Spleen (tissue), 11 donors: ENCODE measurements at regions not wholly inside any gene's neighbourhood (a gene's known extent, or its start where the extent isn't known, plus 50 kb on each side); places are given as distances from the start of the nearest gene placed in this dataset.
A peak's percentile ranks its signal among the peaks of the same experiment; 100 is the strongest.

Experiments
- DNase-seq: peaks from one replicate; pipeline ENCODE4 v3.0.0-alpha.2; 2020
- H3K27ac ChIP-seq, 8 donors: fragments of 200-600 bp; sonication (generic) in 7 of 8; 1 replicate in 4 of 8; 2 replicates in 4 of 8; pipeline versions ENCODE4 v1.5.0 to v1.8.0; 2016 to 2021; ENCODE audit warnings: inconsistent platforms in 4 of 8, mild to moderate bottlenecking in 4 of 8, moderate library complexity in 1 of 8
- H3K27me3 ChIP-seq, 7 donors: fragments of 200-600 bp; sonication (generic) in 6 of 7; replicated peaks in 1 of 7; 1 replicate in 4 of 7; 2 replicates in 3 of 7; pipeline versions ENCODE4 v1.5.0 to v1.8.0; 2016 to 2021; ENCODE audit warnings: inconsistent platforms in 3 of 7, mild to moderate bottlenecking in 1 of 7
- H3K36me3 ChIP-seq, 6 donors: fragments of 200-600 bp; sonication (generic) in 5 of 6; 1 replicate in 4 of 6; 2 replicates in 2 of 6; pipeline versions ENCODE4 v1.5.0 to v1.8.0; 2016 to 2021; ENCODE audit warnings: inconsistent platforms in 2 of 6
- H3K4me1 ChIP-seq, 6 donors: fragments of 200-600 bp; sonication (generic) in 5 of 6; 1 replicate in 3 of 6; 2 replicates in 3 of 6; pipeline versions ENCODE4 v1.5.0 to v1.8.0; 2016 to 2021; ENCODE audit warnings: inconsistent platforms in 3 of 6
- H3K4me3 ChIP-seq, 8 donors: fragments of 200-600 bp; sonication (generic) in 7 of 8; 1 replicate in 4 of 8; 2 replicates in 4 of 8; pipeline versions ENCODE4 v1.5.0 to v1.8.0; 2016 to 2021; ENCODE audit warnings: inconsistent platforms in 4 of 8, mild to moderate bottlenecking in 4 of 8, moderate library complexity in 2 of 8
- H3K9me3 ChIP-seq, 8 donors: fragments of 200-600 bp; sonication (generic) in 7 of 8; 1 replicate in 4 of 8; 2 replicates in 4 of 8; pipeline versions ENCODE4 v1.5.0 to v1.8.0; 2016 to 2021; ENCODE audit warnings: inconsistent platforms in 4 of 8
- POLR2A ChIP-seq, 3 donors: fragments of 450-650 bp; IDR thresholded peaks; one replicate each; pipeline ENCODE4 v1.5.1; 2017; ENCODE audit warnings: antibody characterized with exemption in 3 of 3, mild to moderate bottlenecking in 1 of 3
- POLR2AphosphoS5 ChIP-seq, 3 donors: sonication (generic); formaldehyde crosslinking; IDR thresholded peaks; one replicate each; pipeline ENCODE4 v1.5.1; 2017; ENCODE audit warnings: antibody characterized with exemption in 3 of 3
- WGBS, 5 donors: extraction: QIAGEN DNeasy Blood & Tissue Kit in 3 of 5; methylation state at CpG; one replicate each; pipeline versions ENCODE4 v1.1.5 to v1.1.7; 2013 to 2018; 5-methylcytosine and 5-hydroxymethylcytosine counted together
- intact Hi-C: fragments of 100-400 bp; cut with DNase I; formaldehyde crosslinking; loops from one replicate; pipeline ENCODE4 v1.15.0; 2023; ENCODE audit warnings: low total_unique reads
- TF ChIP-seq, protein P1 (sequence below), 11 experiments: fragments of 200-600 bp in 7 of 11; fragments of 450-650 bp in 4 of 11; sonication (generic) in 4 of 11; IDR thresholded peaks in 8 of 11; conservative IDR thresholded peaks in 3 of 11; 1 replicate in 7 of 11; 2 replicates in 4 of 11; pipeline versions ENCODE4 v1.4.0 to v1.8.0; 2016 to 2021; ENCODE audit warnings: antibody characterized with exemption in 11 of 11, inconsistent platforms in 4 of 11, mild to moderate bottlenecking in 1 of 11
- donor health status: healthy with polysubstance abuse.
- donor health status: DM: no; HTN: no; CAD: no; lungs with moderate emphysema.
- donor health status: DM: no; HTN: no; CAD: no.
- donor health status: Bipolar disorder and iron deficiency.
- donor health status: healthy.
- donor health status: DM: no; HTN: no; CAD: no.
- donor health status: DM: yes; HTN: yes; CAD: no.

DNA sequence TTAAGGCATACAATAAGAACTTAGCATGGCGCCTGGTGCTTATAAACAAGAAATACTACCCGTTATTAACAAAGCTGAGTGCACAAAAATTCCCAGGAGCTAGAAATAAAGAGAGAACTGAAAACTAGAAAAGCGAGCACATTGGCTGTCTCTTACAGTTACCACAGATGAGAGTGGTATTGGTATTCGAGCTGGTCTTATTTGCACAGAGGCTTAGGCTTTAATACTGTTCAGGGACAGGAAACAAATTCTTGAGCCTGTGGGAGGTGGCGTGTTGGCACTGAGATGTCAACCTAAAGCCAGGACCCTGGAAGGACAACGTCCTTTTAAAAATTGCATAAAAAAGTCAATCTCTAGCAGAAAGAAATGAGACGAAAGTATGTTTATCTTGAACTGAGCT lies 67.3 kb upstream of the IGFBP2 start:
- no peak for DNase-seq
- Histone ChIP-seq H3K4me3 (no peak overlapping the region), H3K36me3 (no peaks in the 10 kb centered on the region), H3K4me1 (peaks cover 0 to 9% (median 3%) of the 10 kb centered on the region in 6 donors), H3K27ac (peak overlapping the region in 5 of 8 donors; percentile 3 to 60 (median 33)), H3K27me3 (no peaks in the 10 kb centered on the region), H3K9me3 (peaks cover 0 to 6% (median 0%) of the 10 kb centered on the region in 8 donors)
- peak in 1 of 3 donors; percentile 21 for TF ChIP-seq POLR2AphosphoS5 (IDR thresholded peaks at IDR 0.05)
- TF ChIP-seq, protein P1, sequence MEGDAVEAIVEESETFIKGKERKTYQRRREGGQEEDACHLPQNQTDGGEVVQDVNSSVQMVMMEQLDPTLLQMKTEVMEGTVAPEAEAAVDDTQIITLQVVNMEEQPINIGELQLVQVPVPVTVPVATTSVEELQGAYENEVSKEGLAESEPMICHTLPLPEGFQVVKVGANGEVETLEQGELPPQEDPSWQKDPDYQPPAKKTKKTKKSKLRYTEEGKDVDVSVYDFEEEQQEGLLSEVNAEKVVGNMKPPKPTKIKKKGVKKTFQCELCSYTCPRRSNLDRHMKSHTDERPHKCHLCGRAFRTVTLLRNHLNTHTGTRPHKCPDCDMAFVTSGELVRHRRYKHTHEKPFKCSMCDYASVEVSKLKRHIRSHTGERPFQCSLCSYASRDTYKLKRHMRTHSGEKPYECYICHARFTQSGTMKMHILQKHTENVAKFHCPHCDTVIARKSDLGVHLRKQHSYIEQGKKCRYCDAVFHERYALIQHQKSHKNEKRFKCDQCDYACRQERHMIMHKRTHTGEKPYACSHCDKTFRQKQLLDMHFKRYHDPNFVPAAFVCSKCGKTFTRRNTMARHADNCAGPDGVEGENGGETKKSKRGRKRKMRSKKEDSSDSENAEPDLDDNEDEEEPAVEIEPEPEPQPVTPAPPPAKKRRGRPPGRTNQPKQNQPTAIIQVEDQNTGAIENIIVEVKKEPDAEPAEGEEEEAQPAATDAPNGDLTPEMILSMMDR (IDR thresholded peaks at IDR 0.05 in 8 of 11, conservative IDR thresholded peaks at IDR 0.05 in 3 of 11), result no peak
- intact Hi-C loops, result no loop called here
- 50 to 79% (median 68%) methylated on average over 7 of the region's 7 CpGs for WGBS, 5 donors

DNA sequence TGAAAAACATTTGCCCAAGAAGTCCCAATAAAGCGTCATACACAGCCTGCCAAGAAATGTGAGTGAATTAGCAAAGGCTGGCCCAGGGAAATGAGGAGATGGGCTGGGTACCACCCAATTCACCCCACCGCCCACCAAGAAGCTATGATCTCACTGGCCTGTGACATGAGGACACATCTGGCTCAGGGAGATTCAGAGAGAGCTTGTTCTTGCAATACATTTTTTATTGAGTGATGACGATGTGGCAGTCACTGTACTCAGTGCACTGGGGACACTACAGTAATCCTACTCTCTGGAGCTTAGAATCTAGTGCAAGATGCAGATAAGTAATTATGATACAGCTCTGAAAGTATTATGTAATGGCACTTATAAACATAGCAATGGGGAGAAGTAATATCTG lies 64.6 kb upstream of the IGFBP2 start:
- Histone ChIP-seq H3K36me3 (no peaks in the 10 kb centered on the region), H3K27me3 (no peaks in the 10 kb centered on the region), H3K4me1 (peaks cover 0 to 17% (median 3%) of the 10 kb centered on the region in 6 donors), H3K9me3 (peaks cover 0 to 13% (median 0%) of the 10 kb centered on the region in 8 donors), H3K27ac (no peak overlapping the region), H3K4me3 (no peak overlapping the region)
- TF ChIP-seq, protein P1 (IDR thresholded peaks at IDR 0.05 in 8 of 11, conservative IDR thresholded peaks at IDR 0.05 in 3 of 11), result no peak
- TF ChIP-seq POLR2A (IDR thresholded peaks at IDR 0.05), result no peak
- TF ChIP-seq POLR2AphosphoS5 (IDR thresholded peaks at IDR 0.05), result no peak
- intact Hi-C loops, result no loop called here
- WGBS, 5 donors, result 77 to 91% (median 85%) methylated on average over 3 of the region's 3 CpGs
- DNase-seq, result no peak

DNA sequence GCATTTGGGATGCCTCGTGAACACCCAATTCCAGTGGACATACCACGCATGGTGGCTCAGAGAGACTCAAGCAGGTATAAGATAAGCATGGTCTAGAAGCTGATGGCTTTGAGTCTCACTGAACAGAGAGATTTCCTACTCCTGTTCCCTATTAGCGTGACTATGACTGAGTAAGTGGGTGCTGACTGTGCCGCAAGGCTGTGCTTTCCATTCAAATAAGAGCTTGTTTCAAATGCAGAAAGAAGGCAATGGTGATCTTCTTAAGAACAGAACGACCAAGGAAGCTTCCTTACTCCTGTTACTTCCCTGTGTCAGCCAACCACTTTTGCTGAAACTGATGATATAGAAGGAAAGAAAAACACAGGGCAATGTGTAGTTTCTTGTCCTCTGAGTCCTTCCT lies 63.5 kb upstream of the IGFBP2 start:
- no peak overlapping the region for H3K27ac ChIP-seq
- H3K9me3 ChIP-seq, result peaks cover 0 to 13% (median 0%) of the 10 kb centered on the region in 8 donors
- no peaks in the 10 kb centered on the region for H3K36me3 ChIP-seq
- intact Hi-C loops, result no loop called here
- H3K27me3 ChIP-seq, result no peaks in the 10 kb centered on the region
- 83 to 90% (median 90%) methylated on average over 5 of the region's 5 CpGs for WGBS, 5 donors
- no peak for TF ChIP-seq POLR2A (IDR thresholded peaks at IDR 0.05)
- no peak for DNase-seq
- H3K4me1 ChIP-seq, result peaks cover 0 to 18% (median 3%) of the 10 kb centered on the region in 6 donors
- no peak overlapping the region for H3K4me3 ChIP-seq

DNA sequence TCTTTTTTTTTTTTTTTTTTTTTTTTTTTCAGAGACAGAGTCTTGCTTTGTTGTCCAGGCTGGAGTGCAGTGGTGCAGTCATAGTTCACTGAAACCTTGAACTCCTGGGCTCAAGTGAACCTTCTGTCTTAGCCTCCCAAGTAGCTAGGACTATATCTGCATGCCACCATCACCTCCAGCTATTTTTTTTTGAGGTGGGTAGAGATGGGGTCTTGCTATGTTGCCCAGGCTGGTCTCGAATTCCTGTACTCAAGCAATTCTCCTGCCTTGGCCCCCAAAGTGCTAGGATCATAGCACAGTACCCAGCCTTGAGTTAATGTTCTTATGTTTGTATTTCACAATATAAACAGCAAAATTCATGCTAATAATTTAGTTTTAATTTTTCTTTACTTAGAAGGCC lies 62.9 kb upstream of the IGFBP2 start:
- DNase-seq, result no peak
- intact Hi-C loops, result no loop called here
- peaks cover 0 to 13% (median 0%) of the 10 kb centered on the region in 8 donors for H3K9me3 ChIP-seq
- H3K4me3 ChIP-seq, result no peak overlapping the region
- no peaks in the 10 kb centered on the region for H3K27me3 ChIP-seq
- WGBS, 5 donors, result 56 to 81% (median 70%) methylated on average over 1 of the region's 1 CpG
- H3K36me3 ChIP-seq, result no peaks in the 10 kb centered on the region
- H3K27ac ChIP-seq, result no peak overlapping the region
- peaks cover 0 to 18% (median 3%) of the 10 kb centered on the region in 6 donors for H3K4me1 ChIP-seq
- no peak for TF ChIP-seq POLR2A (IDR thresholded peaks at IDR 0.05)
- TF ChIP-seq, protein P1 (IDR thresholded peaks at IDR 0.05 in 8 of 11, conservative IDR thresholded peaks at IDR 0.05 in 3 of 11), result no peak
